NOMO-1 treated with dmso at 0.1 percent for 144 hours (cell line): ENCODE measurements at regions not wholly inside any gene's neighbourhood (a gene's known extent, or its start where the extent isn't known, plus 50 kb on each side); places are given as distances from the start of the nearest gene placed in this dataset.
A peak's percentile ranks its signal among the peaks of the same experiment; 100 is the strongest.

Source experiments
- DNase-seq: peaks from one replicate; lab custom pipeline; 2025; ENCODE audit not compliant: unreplicated experiment; lab: John Stamatoyannopoulos, UW

DNA sequence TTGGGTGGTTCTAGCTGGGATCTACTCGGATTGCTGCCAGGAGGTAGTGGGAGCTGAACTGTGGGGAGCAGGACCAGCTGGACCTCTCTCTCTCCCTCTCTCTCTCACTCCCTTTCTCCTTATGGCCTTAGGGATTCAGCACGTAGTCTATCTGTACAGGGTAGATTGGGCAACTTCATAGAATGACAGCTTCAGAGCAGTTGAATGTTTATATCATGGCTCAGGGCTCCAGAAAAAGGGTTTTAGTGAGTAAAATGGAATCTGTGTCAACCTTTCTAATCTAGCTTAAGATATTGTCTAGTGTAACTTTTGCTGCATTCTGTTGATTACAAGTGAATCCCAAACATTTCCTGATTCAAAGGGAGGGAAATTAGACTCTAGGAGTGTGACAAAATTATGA, 127.7 kb upstream of the PDGFD start:
- peak; percentile 1 for DNase-seq

GRCh38 chr11:104286129-104286528, 122.2 kb upstream of the PDGFD start:
- DNase-seq = no peak

DNA sequence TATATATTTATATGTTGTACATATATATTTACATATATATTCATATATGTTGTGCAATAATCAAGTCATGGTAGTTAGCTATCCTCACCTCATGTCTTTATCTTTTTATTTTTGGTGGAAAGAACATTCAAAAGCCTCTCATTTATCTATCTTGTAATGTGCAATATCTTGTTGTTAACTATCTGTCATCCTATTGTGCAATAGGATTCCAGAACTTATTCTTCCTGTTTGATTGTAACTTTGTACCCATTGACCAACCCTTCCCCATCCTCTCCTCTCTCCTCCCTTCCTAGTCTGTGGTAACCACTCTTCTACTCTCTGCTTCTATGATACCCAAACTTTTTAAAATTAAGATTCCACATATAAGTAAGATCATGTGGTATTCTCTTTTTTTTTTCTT, 115.6 kb upstream of the PDGFD start:
- DNase-seq = no peak

DNA sequence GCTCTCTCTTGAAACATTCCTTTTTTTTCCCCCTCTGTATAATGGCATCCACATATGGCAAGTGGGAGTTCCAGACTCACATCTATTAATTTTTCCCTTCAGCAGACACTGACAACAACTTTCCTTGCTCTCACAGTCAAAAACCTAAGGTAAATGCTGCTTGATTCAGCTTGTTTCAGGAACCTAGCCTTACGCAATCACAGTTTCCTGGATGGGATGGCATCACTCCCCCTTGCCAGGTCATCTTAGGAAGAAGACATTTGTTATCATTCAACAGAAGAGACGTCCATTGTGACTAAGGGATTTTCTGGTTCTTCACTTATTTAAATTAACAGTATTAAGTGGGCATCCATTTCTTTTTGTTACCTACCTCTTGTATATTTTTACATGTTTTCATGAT, 112.0 kb upstream of the PDGFD start:
- peak; percentile 7 for DNase-seq

- no peak for DNase-seq
Observed at GRCh38 chr11:104260456-104260855, 96.5 kb upstream of the PDGFD start.

DNA sequence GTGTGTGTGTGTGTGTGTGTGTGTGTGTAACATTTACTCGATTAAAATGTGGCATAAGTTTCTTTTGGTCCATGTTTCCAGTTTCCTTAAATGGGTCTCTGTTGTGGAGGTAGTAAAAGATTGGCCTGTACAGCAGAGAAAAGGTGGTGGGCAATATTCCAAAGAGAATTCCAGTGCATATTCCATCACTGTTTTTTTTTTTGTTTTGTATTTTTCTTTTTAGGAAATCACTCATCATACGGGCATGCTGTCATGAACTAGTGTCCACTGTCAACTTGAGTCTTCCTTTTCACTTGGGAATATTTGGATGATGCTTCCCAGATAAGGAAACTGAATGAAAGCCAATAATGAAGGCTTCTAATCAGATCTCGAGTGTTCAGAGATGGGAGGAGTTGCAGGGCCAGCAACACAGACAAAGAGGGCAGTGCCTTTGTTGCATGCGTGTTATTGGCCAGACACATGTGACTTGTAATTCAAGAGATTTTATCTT, 95.2 kb upstream of the PDGFD start:
- DNase-seq = no peak

- DNase-seq = no peak
Observed at GRCh38 chr11:104256525-104256924, 92.6 kb upstream of the PDGFD start.

GRCh38 chr11:104254347-104254746, 90.4 kb upstream of the PDGFD start:
- DNase-seq = peak; percentile 33

DNA sequence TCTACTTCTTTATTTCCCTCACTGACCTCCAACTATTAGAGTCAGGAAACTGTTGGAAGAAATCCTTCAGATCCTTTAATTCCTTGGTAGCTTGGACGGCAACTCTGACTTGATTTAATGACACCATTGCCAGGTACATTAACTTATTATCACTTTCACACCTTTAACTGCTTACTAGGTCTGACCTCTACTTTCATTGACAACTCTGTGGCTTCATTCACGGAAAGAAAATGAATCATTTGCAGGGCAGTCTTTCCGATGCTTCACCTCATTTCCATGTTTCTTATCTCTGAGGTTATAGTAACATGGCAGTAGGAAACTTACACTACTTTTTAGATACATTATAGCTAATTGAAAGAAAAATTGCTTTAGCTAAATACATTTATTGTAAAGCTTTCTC, 82.6 kb upstream of the PDGFD start:
- DNase-seq = no peak

- DNase-seq = no peak
Observed at GRCh38 chr11:104238916-104239315, 75.0 kb upstream of the PDGFD start.

GRCh38 chr11:104225047-104225446, 61.1 kb upstream of the PDGFD start:
- no peak for DNase-seq

DNA sequence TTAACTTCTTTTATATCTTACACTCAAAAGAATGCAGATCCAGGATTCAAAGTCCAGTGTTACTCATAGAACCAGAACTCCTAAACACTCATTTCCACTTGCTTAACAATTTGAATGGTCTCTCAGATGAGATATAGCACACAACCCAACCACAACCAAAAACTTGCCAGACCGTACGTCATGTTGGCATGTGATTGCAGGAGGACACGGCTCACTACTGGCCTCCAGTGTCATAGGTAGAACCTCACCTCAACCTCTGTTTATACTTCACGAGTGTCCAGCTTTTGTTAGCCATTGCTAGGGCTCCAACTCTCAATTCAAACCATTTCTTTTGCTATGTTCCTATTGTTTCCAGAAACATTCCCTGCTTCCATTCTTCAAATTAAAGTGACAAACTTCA, 58.5 kb upstream of the PDGFD start:
- DNase-seq = no peak

GRCh38 chr11:104221455-104221854, 57.5 kb upstream of the PDGFD start:
- no peak for DNase-seq

GRCh38 chr11:104219096-104219495, 55.1 kb upstream of the PDGFD start:
- DNase-seq = no peak

DNA sequence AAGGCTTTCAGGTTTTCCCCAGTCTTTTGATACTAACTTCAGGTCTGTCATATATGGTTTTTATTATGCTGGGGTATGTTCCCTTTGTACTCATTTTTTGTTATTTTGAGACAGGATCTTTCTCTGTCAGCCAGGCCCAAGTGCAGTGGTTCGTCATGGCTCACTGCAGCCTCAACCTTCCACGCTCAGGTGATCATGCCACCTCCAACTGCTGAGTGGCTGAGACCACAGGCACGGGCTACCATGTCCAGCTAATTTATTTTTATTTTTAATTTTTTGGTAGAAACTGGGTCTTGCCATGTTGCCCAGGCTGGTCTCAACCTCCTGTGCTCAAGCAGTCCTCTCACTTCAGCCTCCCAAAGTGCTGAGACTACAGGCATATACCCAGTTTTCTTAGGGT, 50.6 kb upstream of the PDGFD start:
- DNase-seq = no peak
